Upper lobe of left lung (tissue), 6 donors: ENCODE measurements at regions not wholly inside any gene's neighbourhood (a gene's known extent, or its start where the extent isn't known, plus 50 kb on each side); places are given as distances from the start of the nearest gene placed in this dataset.

Source experiments
- ATAC-seq, 2 donors: fragments of 200-7000 bp; cut with Tn5 transposase; one replicate each; pipeline ENCODE4 v1.9.1; 2022; ENCODE audit warnings: mild to moderate bottlenecking in 2 of 2, moderate library complexity in 2 of 2; ENCODE audit not compliant: low FRiP score in 2 of 2
- DNase-seq, 2 donors: peaks; one replicate each; pipeline ENCODE4 v3.0.0-alpha.2; 2019 to 2020
- H3K27ac ChIP-seq, 4 donors: fragments of 200-600 bp; sonication (generic); one replicate each; pipeline ENCODE4 v1.5.1; 2016 to 2019
- H3K27me3 ChIP-seq, 4 donors: fragments of 200-600 bp; sonication (generic); one replicate each; pipeline ENCODE4 v1.5.1; 2017 to 2019
- H3K36me3 ChIP-seq, 4 donors: fragments of 200-600 bp; sonication (generic); one replicate each; pipeline ENCODE4 v1.5.1; 2016 to 2019
- H3K4me1 ChIP-seq, 4 donors: fragments of 200-600 bp; sonication (generic); one replicate each; pipeline ENCODE4 v1.5.1; 2018 to 2019
- H3K4me3 ChIP-seq, 4 donors: fragments of 200-600 bp; sonication (generic); one replicate each; pipeline ENCODE4 v1.5.1; 2017 to 2019; ENCODE audit warnings: mild to moderate bottlenecking in 2 of 4, moderate library complexity in 1 of 4
- H3K9me3 ChIP-seq, 4 donors: fragments of 200-600 bp; sonication (generic); one replicate each; pipeline ENCODE4 v1.5.1; 2018 to 2019
- EP300 ChIP-seq, 4 donors: sonication (generic); formaldehyde crosslinking; IDR thresholded peaks; one replicate each; pipeline ENCODE4 v1.5.1; 2017; ENCODE audit warnings: antibody characterized with exemption in 4 of 4, control low read depth in 2 of 4
- POLR2A ChIP-seq, 4 donors: fragments of 450-650 bp; IDR thresholded peaks; one replicate each; pipeline ENCODE4 v1.5.1; 2016 to 2017; ENCODE audit warnings: antibody characterized with exemption in 4 of 4, mild to moderate bottlenecking in 2 of 4
- POLR2AphosphoS5 ChIP-seq, 2 donors: sonication (generic); formaldehyde crosslinking; IDR thresholded peaks; one replicate each; pipeline ENCODE4 v1.5.1; 2017; ENCODE audit warnings: antibody characterized with exemption in 2 of 2
- WGBS, 2 donors: methylation state at CpG; one replicate each; pipeline ENCODE4 v1.1.5; 2017 to 2018; 5-methylcytosine and 5-hydroxymethylcytosine counted together
- TF ChIP-seq, protein P1 (sequence below), 6 experiments: fragments of 450-650 bp in 4 of 6; fragments of 200-600 bp in 2 of 6; sonication (generic) in 2 of 6; IDR thresholded peaks; one replicate each; pipeline ENCODE4 v1.5.1; 2016 to 2019; ENCODE audit warnings: antibody characterized with exemption in 6 of 6
- donor health status: DM: no; HTN: no; CAD: no; lungs with moderate emphysema.
- donor health status: DM: no; HTN: yes; CAD: no; lungs with severe emphysema.

DNA sequence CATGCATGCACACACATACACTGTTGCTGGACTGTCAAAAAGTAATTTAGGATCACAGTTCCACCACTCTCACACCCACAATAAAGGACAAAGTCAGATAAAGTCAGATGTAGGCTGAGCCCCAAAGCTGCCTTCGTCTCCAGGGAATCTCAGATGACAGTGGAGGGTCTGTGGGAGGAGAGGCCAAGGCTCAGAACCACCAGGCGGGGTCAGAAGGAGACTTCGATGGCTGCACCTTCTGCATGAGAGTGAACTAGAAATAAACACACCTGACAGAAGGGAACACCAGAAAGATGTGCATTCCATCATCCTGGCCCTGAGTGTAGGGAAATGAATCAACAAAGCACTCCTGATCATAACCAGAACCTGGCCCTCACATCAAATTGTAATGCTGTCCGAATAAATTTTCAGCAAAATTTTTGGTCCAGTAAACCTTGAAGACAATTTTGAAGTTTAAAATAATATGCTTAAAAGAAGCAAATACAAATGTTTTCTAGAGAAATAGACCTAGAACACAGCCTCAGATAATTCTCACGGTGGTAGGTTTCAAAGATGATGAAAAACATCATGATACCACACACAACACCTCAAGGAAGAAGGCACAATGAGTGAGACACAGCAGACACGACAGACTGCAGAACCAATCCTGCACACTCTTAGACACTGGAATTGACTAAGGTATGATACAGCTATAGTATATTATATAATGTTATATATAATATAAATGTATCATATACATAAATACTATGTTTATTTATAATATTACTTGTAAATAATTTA lies 269.8 kb upstream of the KLF6 start:
- Histone ChIP-seq H3K36me3 (no peaks in the 10 kb centered on the region), H3K27ac (no peak overlapping the region), H3K4me3 (no peak overlapping the region), H3K4me1 (peaks cover 5 to 17% (median 10%) of the 10 kb centered on the region in 4 donors), H3K27me3 (no peaks in the 10 kb centered on the region), H3K9me3 (no peaks in the 10 kb centered on the region)
- no peak for TF ChIP-seq POLR2AphosphoS5 (IDR thresholded peaks at IDR 0.05)
- TF ChIP-seq POLR2A (IDR thresholded peaks at IDR 0.05), result no peak
- TF ChIP-seq, protein P1, sequence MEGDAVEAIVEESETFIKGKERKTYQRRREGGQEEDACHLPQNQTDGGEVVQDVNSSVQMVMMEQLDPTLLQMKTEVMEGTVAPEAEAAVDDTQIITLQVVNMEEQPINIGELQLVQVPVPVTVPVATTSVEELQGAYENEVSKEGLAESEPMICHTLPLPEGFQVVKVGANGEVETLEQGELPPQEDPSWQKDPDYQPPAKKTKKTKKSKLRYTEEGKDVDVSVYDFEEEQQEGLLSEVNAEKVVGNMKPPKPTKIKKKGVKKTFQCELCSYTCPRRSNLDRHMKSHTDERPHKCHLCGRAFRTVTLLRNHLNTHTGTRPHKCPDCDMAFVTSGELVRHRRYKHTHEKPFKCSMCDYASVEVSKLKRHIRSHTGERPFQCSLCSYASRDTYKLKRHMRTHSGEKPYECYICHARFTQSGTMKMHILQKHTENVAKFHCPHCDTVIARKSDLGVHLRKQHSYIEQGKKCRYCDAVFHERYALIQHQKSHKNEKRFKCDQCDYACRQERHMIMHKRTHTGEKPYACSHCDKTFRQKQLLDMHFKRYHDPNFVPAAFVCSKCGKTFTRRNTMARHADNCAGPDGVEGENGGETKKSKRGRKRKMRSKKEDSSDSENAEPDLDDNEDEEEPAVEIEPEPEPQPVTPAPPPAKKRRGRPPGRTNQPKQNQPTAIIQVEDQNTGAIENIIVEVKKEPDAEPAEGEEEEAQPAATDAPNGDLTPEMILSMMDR (IDR thresholded peaks at IDR 0.05), result no peak
- no peak for TF ChIP-seq EP300 (IDR thresholded peaks at IDR 0.05)
- ATAC-seq (no peak), DNase-seq (no peak)
- 92 to 95% methylated on average over 6 of the region's 6 CpGs for WGBS, 2 donors

DNA sequence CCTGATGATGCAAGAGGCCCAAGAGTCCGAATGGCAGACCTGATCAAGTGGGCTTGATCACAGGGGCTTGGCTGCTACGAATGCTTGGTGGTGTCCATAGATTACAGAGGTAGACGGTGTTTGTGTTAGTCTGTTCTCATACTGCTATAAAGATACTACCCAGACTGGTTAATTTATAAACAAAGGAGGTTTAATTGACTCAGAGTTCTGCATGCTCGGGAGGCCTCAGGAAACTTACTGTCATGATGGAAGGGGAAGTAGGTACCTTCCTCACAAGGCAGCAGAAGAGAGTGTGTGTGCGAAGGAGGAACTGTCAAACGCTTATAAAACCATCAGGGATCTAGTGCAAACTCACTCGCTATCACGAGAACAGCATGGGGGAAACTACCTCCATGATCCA lies 268.9 kb upstream of the KLF6 start:
- Histone ChIP-seq H3K27ac (no peak overlapping the region), H3K36me3 (no peaks in the 10 kb centered on the region), H3K9me3 (no peaks in the 10 kb centered on the region), H3K4me3 (no peak overlapping the region), H3K4me1 (peaks cover 5 to 17% (median 10%) of the 10 kb centered on the region in 4 donors), H3K27me3 (no peaks in the 10 kb centered on the region)
- DNase-seq (peak in 1 of 2 donors; percentile 38), ATAC-seq (peak in 1 of 2 donors; percentile 36)
- no peak for TF ChIP-seq EP300 (IDR thresholded peaks at IDR 0.05)
- 71 to 81% methylated on average over 8 of the region's 8 CpGs for WGBS, 2 donors

DNA sequence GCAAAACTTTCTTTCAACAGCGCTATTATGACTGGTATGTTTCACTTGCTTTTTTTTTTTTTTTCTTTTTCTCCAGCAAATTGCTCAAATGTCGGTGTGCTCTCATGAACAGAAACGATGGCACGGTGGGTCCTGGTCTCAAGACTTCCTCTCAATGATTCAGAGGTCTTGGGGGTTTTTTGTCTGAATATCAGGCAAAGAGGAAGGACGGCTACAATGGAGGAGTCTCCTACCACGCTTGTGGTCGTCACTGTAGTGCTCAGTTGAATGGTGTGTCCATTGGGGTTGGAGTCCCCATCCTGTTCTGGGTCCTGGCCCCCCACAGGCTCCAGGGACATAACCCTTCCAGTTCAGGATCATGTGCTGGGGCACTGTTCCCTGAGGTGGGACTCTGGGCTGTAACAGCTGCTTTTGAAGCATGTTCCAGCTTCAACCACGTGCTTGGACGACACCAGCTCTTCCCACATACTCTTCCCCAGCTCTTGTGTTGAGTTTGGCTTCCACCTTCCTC lies 266.7 kb upstream of the KLF6 start:
- ATAC-seq (peak in 1 of 2 donors; percentile 21), DNase-seq (no peak)
- no peaks in the 10 kb centered on the region for H3K9me3 ChIP-seq
- peak overlapping the region in 3 of 4 donors; percentile 3 to 39 (median 30) for H3K4me3 ChIP-seq
- no peaks in the 10 kb centered on the region for H3K36me3 ChIP-seq
- no peaks in the 10 kb centered on the region for H3K27me3 ChIP-seq
- H3K4me1 ChIP-seq, result peaks cover 5 to 14% (median 10%) of the 10 kb centered on the region in 4 donors
- 55 to 67% methylated on average over 9 of the region's 9 CpGs for WGBS, 2 donors
- TF ChIP-seq EP300 (IDR thresholded peaks at IDR 0.05) (no peak), POLR2AphosphoS5 (IDR thresholded peaks at IDR 0.05) (peak in 1 of 2 donors; percentile 18), POLR2A (IDR thresholded peaks at IDR 0.05) (peak in 1 of 4 donors; percentile 10)
- TF ChIP-seq, protein P1 (IDR thresholded peaks at IDR 0.05), result no peak
- peak overlapping the region; percentile 81 to 88 (median 84) for H3K27ac ChIP-seq

DNA sequence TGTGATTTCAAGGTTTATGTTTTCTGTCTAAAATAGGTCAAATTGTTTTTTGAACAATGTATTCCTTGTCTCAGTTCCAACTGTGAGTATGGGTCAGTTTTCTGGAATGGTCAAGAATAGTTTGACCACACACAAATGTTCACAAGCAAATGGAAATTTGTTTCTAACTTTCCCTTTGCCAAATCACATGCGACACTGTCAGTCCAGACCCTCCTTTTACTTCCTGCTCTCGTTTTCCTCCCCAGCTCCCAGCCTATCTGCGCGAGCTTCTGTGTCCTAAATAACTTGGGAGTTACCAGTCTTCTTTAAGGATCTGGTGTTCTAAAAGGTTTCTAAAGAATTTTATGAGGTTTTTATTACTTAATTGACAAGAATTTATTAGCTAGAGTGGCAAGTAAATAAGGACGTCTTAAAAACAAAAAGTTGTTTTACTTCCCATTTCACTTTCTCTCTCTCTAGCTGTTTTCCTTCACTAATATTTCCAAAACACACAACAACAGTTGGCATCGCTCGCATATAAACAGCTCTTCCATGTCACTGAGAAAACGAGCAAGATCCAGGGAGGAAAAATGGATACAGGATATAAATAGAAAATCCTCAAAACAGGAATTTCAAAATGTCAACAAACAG lies 266.1 kb upstream of the KLF6 start:
- no peak for DNase-seq
- Histone ChIP-seq H3K27me3 (no peaks in the 10 kb centered on the region), H3K36me3 (no peaks in the 10 kb centered on the region), H3K4me3 (peak overlapping the region in 3 of 4 donors; percentile 3 to 39 (median 30)), H3K9me3 (no peaks in the 10 kb centered on the region), H3K4me1 (peaks cover 5 to 14% (median 10%) of the 10 kb centered on the region in 4 donors), H3K27ac (peak overlapping the region; percentile 81 to 88 (median 84))
- ATAC-seq, result peak in 1 of 2 donors; percentile 69
- TF ChIP-seq, protein P1 (IDR thresholded peaks at IDR 0.05), result no peak
- TF ChIP-seq POLR2A (IDR thresholded peaks at IDR 0.05) (peak in 1 of 4 donors; percentile 37), POLR2AphosphoS5 (IDR thresholded peaks at IDR 0.05) (peak in 1 of 2 donors; percentile 51), EP300 (IDR thresholded peaks at IDR 0.05) (peak in 1 of 4 donors; percentile 42)
- 24 to 45% methylated on average over 8 of the region's 8 CpGs for WGBS, 2 donors

DNA sequence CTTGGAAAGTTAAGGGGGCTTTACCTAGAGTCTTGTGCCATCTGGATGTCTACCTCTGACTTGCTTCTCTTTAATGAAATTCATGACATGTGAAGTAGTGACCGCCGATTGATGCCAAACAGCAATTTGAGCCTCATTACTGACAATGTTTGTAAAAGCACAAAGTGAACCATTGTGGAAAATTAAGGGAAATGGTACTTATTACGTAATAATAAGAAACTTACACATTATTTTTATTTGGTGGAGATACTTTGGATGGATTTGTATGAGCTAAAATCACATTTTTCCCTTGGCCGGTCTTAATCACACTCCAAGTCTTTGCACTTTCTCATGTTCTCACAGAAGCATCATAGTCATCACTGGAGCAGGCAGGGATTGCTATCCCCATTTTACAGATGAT lies 265.1 kb upstream of the KLF6 start:
- Histone ChIP-seq H3K9me3 (no peaks in the 10 kb centered on the region), H3K27ac (peak overlapping the region; percentile 81 to 88 (median 84)), H3K4me3 (no peak overlapping the region), H3K4me1 (peaks cover 5 to 14% (median 10%) of the 10 kb centered on the region in 4 donors), H3K27me3 (no peaks in the 10 kb centered on the region), H3K36me3 (no peaks in the 10 kb centered on the region)
- ATAC-seq (no peak), DNase-seq (no peak)
- no peak for TF ChIP-seq EP300 (IDR thresholded peaks at IDR 0.05)
- TF ChIP-seq POLR2A (IDR thresholded peaks at IDR 0.05), result no peak
- TF ChIP-seq, protein P1 (IDR thresholded peaks at IDR 0.05), result no peak
- TF ChIP-seq POLR2AphosphoS5 (IDR thresholded peaks at IDR 0.05), result no peak
- 94 to 99% methylated on average over 4 of the region's 4 CpGs for WGBS, 2 donors
